LoVo (cell line): ENCODE measurements at regions not wholly inside any gene's neighbourhood (a gene's known extent, or its start where the extent isn't known, plus 50 kb on each side); places are given as distances from the start of the nearest gene placed in this dataset.

Experiments
- DNase-seq: peaks from one replicate; pipeline ENCODE4 v3.0.0-alpha.2; 2016; ENCODE audit warnings: low spot score

- DNase-seq = no peak
Observed at GRCh38 chr17:14886200-14886739, 378.9 kb downstream of the PMP22 start.

GRCh38 chr17:14882131-14882530 is 383.0 kb downstream of the PMP22 start:
- no peak for DNase-seq

- DNase-seq = no peak
Observed at GRCh38 chr17:14875557-14876412, 389.3 kb downstream of the PMP22 start.

- no peak for DNase-seq
Observed at GRCh38 chr17:14873996-14874395, 391.1 kb downstream of the PMP22 start.

GRCh38 chr17:14873540-14873939 is 391.6 kb downstream of the PMP22 start:
- no peak for DNase-seq

GRCh38 chr17:14871921-14872320 is 393.2 kb downstream of the PMP22 start:
- no peak for DNase-seq

GRCh38 chr17:14866266-14866665 is 398.9 kb downstream of the PMP22 start:
- no peak for DNase-seq

GRCh38 chr17:14864127-14864526 is 401.0 kb downstream of the PMP22 start:
- DNase-seq = no peak

- DNase-seq = no peak
Observed at GRCh38 chr17:14859542-14859941, 405.6 kb downstream of the PMP22 start.

GRCh38 chr17:14856176-14856575 is 408.9 kb downstream of the PMP22 start:
- DNase-seq = no peak

GRCh38 chr17:14854691-14855090 is 410.4 kb downstream of the PMP22 start:
- no peak for DNase-seq

GRCh38 chr17:14845591-14846281 is 419.4 kb downstream of the PMP22 start:
- no peak for DNase-seq

- DNase-seq = no peak
Observed at GRCh38 chr17:14843086-14843795, 421.9 kb downstream of the PMP22 start.

- DNase-seq = no peak
Observed at GRCh38 chr17:14840616-14841231, 424.4 kb downstream of the PMP22 start.

GRCh38 chr17:14838567-14838966 is 426.6 kb downstream of the PMP22 start:
- no peak for DNase-seq

GRCh38 chr17:14833201-14833785 is 431.8 kb downstream of the PMP22 start:
- no peak for DNase-seq

- no peak for DNase-seq
Observed at GRCh38 chr17:14831491-14831890, 433.6 kb downstream of the PMP22 start.

- no peak for DNase-seq
Observed at GRCh38 chr17:14827396-14827919, 437.7 kb downstream of the PMP22 start.

- DNase-seq = no peak
Observed at GRCh38 chr17:14826358-14826757, 438.8 kb downstream of the PMP22 start.

GRCh38 chr17:14818469-14818868 is 446.7 kb downstream of the PMP22 start:
- DNase-seq = no peak

- no peak for DNase-seq
Observed at GRCh38 chr17:14815079-14815478, 450.0 kb downstream of the PMP22 start.
